OCI-LY1 (cell line): ENCODE measurements at regions not wholly inside any gene's neighbourhood (a gene's known extent, or its start where the extent isn't known, plus 50 kb on each side); places are given as distances from the start of the nearest gene placed in this dataset.

ENCODE experiments used
- CTCF ChIP-seq: fragments of 200-600 bp; sonication (generic), shearing (Covaris generic); IDR thresholded peaks from 2 replicates; pipeline ENCODE4 v1.5.1; 2017; ENCODE audit warnings: mild to moderate bottlenecking, antibody characterized with exemption, low read length, moderate library complexity, mixed read lengths
- EZH2 ChIP-seq: fragments of 200-600 bp; sonication (generic), shearing (Covaris generic); IDR thresholded peaks from 2 replicates; pipeline ENCODE4 v1.8.0; 2017; ENCODE audit warnings: borderline replicate concordance, mixed run types, mild to moderate bottlenecking, antibody characterized with exemption, low read length, moderate library complexity, mixed read lengths

- TF ChIP-seq CTCF (no peak), EZH2 (no peak)
These were observed 213.9 kb upstream of the PRDM1 start for GRCh38 chr6:105872249-105872648.
